PC-9 (cell line): ENCODE measurements at regions not wholly inside any gene's neighbourhood (a gene's known extent, or its start where the extent isn't known, plus 50 kb on each side); places are given as distances from the start of the nearest gene placed in this dataset.

ENCODE experiments used
- BruUV-seq: library from RNA; stranded (reverse); fragments of 400-500 nt; replicated peaks from 2 replicates; lab custom pipeline; 2021; lab: Mats Ljungman, UMichigan
- CTCF ChIA-PET: fragments of 300-600 bp; sonication (Branson Sonifier 250); formaldehyde crosslinking; loops from one replicate; lab custom pipeline; 2022; ENCODE audit warnings: antibody characterized with exemption; lab: Charles Lee
- POLR2A ChIA-PET: fragments of 300-600 bp; sonication (Branson Sonifier 250); formaldehyde crosslinking; loops from one replicate; lab custom pipeline; 2022; ENCODE audit warnings: antibody characterized with exemption; ENCODE audit not compliant: unreplicated experiment; lab: Charles Lee
- DNase-seq, 2 experiments: peaks; one replicate each; pipeline versions ENCODE4 v3.0.0 to v3.0.0-alpha.2; 2015 to 2022; ENCODE audit warnings: mixed read lengths in 1 of 2
- H2AFZ ChIP-seq: fragments of 200-600 bp; sonication (generic); 2 replicates; pipeline ENCODE4 v1.8.1; 2017; ENCODE audit warnings: antibody characterized with exemption
- H3F3A ChIP-seq: fragments of 200-600 bp; sonication (generic); 2 replicates; pipeline ENCODE4 v1.8.1; 2017; ENCODE audit warnings: antibody characterized with exemption, mild to moderate bottlenecking, low read depth; ENCODE audit not compliant: insufficient read depth
- H3K27ac ChIP-seq: fragments of 200-600 bp; sonication (generic); 2 replicates; pipeline ENCODE4 v1.6.1; 2016; ENCODE audit warnings: mixed run types
- H3K27me3 ChIP-seq: fragments of 200-600 bp; sonication (generic); 2 replicates; pipeline ENCODE4 v1.6.1; 2016; ENCODE audit warnings: low read depth, mixed run types; ENCODE audit not compliant: insufficient read depth
- H3K36me3 ChIP-seq: fragments of 200-600 bp; sonication (generic); 2 replicates; pipeline ENCODE4 v1.6.1; 2016; ENCODE audit warnings: low read depth, mixed run types
- H3K4me1 ChIP-seq: fragments of 200-600 bp; sonication (generic); replicated peaks from 2 replicates; pipeline ENCODE4 v1.6.1; 2016; ENCODE audit warnings: mixed run types; ENCODE audit not compliant: insufficient read depth
- H3K4me2 ChIP-seq: fragments of 200-600 bp; sonication (generic); 2 replicates; pipeline ENCODE4 v1.6.1; 2017; ENCODE audit warnings: mixed run types
- H3K4me3 ChIP-seq: fragments of 200-600 bp; sonication (generic); 2 replicates; pipeline ENCODE4 v1.6.1; 2016; ENCODE audit warnings: mixed run types
- H3K79me2 ChIP-seq: fragments of 200-600 bp; sonication (generic); 2 replicates; pipeline ENCODE4 v1.6.1; 2017; ENCODE audit warnings: low read depth, mixed run types
- H3K9me2 ChIP-seq: fragments of 200-600 bp; sonication (generic); 2 replicates; pipeline ENCODE4 v1.8.1; 2017; ENCODE audit warnings: mild to moderate bottlenecking; ENCODE audit not compliant: insufficient read depth
- H3K9me3 ChIP-seq: fragments of 200-600 bp; sonication (generic); 2 replicates; pipeline ENCODE4 v1.8.1; 2016; ENCODE audit warnings: low read depth; ENCODE audit not compliant: insufficient read depth
- H4K20me1 ChIP-seq: fragments of 200-600 bp; sonication (generic); 2 replicates; pipeline ENCODE4 v1.8.1; 2017; ENCODE audit not compliant: insufficient read depth
- EZH2 ChIP-seq: fragments of 200-600 bp; sonication (generic); IDR thresholded peaks from 2 replicates; pipeline ENCODE4 v1.8.0; 2017; ENCODE audit warnings: antibody characterized with exemption, low read depth
- intact Hi-C: fragments of 100-400 bp; cut with micrococcal nuclease; formaldehyde crosslinking; loops from one replicate; pipeline ENCODE4 v1.10.0; 2022; ENCODE audit not compliant: unreplicated experiment
- TF ChIP-seq, protein P1 (sequence below): fragments of 200-600 bp; sonication (generic); conservative IDR thresholded peaks from 2 replicates; pipeline ENCODE4 v1.6.1; 2017; ENCODE audit warnings: mixed run types, antibody characterized with exemption, mild to moderate bottlenecking, moderate library complexity

DNA sequence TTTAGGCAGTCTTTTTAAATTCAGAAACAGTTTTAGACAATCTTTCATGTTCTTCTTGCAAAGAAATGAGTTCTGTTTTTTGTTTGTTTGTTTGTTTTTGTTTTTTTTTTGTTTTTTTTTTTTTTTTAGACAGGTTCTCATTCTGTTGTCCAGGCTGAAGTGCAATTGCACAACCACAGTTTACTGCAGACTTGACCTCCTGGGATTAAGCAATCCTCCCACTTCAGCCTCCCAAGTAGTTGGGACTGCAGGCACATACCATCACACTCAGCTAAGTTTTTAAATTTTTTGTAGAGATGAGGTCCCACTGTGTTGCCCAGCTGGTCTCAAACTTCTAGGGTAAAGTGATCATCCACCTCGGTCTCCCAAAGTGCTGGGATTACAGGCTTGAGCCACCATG, 96.2 kb downstream of the OTOR start:
- no peak for DNase-seq
- no peaks in the 10 kb centered on the region for H3K4me1 ChIP-seq
- ChIA-PET POLR2A (no interaction called here), CTCF (interaction anchor here (0.7 kb wide), 1 partner anchor 390 kb away, joined by 3 read pairs; no protein-coding TSS in a partner anchor)
- TF ChIP-seq, protein P1, sequence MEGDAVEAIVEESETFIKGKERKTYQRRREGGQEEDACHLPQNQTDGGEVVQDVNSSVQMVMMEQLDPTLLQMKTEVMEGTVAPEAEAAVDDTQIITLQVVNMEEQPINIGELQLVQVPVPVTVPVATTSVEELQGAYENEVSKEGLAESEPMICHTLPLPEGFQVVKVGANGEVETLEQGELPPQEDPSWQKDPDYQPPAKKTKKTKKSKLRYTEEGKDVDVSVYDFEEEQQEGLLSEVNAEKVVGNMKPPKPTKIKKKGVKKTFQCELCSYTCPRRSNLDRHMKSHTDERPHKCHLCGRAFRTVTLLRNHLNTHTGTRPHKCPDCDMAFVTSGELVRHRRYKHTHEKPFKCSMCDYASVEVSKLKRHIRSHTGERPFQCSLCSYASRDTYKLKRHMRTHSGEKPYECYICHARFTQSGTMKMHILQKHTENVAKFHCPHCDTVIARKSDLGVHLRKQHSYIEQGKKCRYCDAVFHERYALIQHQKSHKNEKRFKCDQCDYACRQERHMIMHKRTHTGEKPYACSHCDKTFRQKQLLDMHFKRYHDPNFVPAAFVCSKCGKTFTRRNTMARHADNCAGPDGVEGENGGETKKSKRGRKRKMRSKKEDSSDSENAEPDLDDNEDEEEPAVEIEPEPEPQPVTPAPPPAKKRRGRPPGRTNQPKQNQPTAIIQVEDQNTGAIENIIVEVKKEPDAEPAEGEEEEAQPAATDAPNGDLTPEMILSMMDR = no peak
- TF ChIP-seq EZH2 = no peak
- H3K9me3 ChIP-seq = no peaks in the 10 kb centered on the region
- intact Hi-C loops = no loop called here
- no peaks in the 10 kb centered on the region for H3K79me2 ChIP-seq
- H3K9me2 ChIP-seq = no peaks in the 10 kb centered on the region
- H3K27me3 ChIP-seq = no peaks in the 10 kb centered on the region
- H3K27ac ChIP-seq = no peak overlapping the region
- no TSS peak for BruUV-seq
- H3F3A ChIP-seq = no peaks in the 10 kb centered on the region
- H3K36me3 ChIP-seq = no peaks in the 10 kb centered on the region
- H3K4me3 ChIP-seq = no peak overlapping the region
- no peaks in the 10 kb centered on the region for H4K20me1 ChIP-seq
- no peak overlapping the region for H3K4me2 ChIP-seq
- H2AFZ ChIP-seq = no peak overlapping the region

DNA sequence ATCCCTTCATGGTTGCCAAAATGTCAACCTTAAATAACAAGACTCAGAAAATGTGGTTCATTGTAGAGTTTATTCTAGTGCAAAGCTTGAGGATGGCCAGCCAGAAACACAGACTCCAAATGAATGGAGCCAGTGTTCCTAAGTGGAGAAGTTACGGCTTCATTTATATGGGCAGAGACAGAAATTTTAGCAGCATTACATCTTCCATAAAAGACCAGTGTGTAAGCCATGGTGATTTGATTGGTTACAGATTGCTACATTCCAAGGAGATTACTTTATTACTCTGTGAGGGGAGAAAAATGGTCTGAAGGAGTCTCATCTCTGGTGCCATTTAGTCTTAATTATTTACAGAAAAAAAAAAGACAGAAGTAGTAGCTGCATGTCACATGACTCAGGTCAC, 97.8 kb downstream of the OTOR start:
- Histone ChIP-seq H3F3A (no peaks in the 10 kb centered on the region), H3K27me3 (no peaks in the 10 kb centered on the region), H3K9me3 (no peaks in the 10 kb centered on the region), H3K4me2 (no peak overlapping the region), H3K27ac (no peak overlapping the region), H3K4me3 (no peak overlapping the region), H3K79me2 (no peaks in the 10 kb centered on the region), H4K20me1 (no peaks in the 10 kb centered on the region), H2AFZ (no peak overlapping the region), H3K4me1 (no peaks in the 10 kb centered on the region), H3K36me3 (no peaks in the 10 kb centered on the region), H3K9me2 (no peaks in the 10 kb centered on the region)
- no peak for DNase-seq
- TF ChIP-seq, protein P1 = no peak
- no peak for TF ChIP-seq EZH2
- POLR2A ChIA-PET = no interaction called here
- no TSS peak for BruUV-seq
- intact Hi-C loops = no loop called here
- CTCF ChIA-PET = no interaction called here

DNA sequence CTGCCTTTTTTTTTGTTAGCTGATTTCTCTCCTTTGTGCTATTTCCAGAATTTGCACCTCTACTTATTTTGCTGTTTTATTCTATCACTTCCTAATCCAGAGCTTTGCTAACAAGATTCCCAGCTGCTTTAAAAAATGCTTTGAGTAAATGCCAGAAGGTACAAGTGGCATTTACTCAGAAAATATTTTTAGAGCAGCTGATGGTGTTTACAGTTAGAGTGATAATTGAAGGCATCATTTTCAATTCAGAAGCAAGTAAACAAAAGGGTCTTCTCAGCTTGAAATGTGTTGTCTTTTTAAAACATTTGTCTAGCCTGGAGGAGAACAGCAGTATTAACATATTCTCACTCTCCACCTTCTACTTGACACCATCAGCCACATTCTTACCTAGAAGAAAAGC, 99.9 kb downstream of the OTOR start:
- intact Hi-C loops = no loop called here
- H3K9me2 ChIP-seq = no peaks in the 10 kb centered on the region
- no peaks in the 10 kb centered on the region for H3K9me3 ChIP-seq
- H3K27me3 ChIP-seq = no peaks in the 10 kb centered on the region
- H3F3A ChIP-seq = no peaks in the 10 kb centered on the region
- H3K27ac ChIP-seq = no peak overlapping the region
- H3K4me1 ChIP-seq = no peaks in the 10 kb centered on the region
- DNase-seq = no peak
- H4K20me1 ChIP-seq = no peaks in the 10 kb centered on the region
- no peak overlapping the region for H3K4me2 ChIP-seq
- CTCF ChIA-PET = no interaction called here
- TF ChIP-seq, protein P1 = no peak
- no peak overlapping the region for H2AFZ ChIP-seq
- POLR2A ChIA-PET = no interaction called here
- no peaks in the 10 kb centered on the region for H3K79me2 ChIP-seq
- no peak overlapping the region for H3K4me3 ChIP-seq
- H3K36me3 ChIP-seq = no peaks in the 10 kb centered on the region
- BruUV-seq = no TSS peak
